RWPE1 (cell line): ENCODE measurements at regions not wholly inside any gene's neighbourhood (a gene's known extent, or its start where the extent isn't known, plus 50 kb on each side); places are given as distances from the start of the nearest gene placed in this dataset.
"Not testable (repeated sequence)": the region's sequence is repeated elsewhere in the genome, so short reads cannot be mapped to it uniquely, and the experiment has no call there.

Source experiments
- CTCF ChIA-PET: fragments of 350-600 bp; sonication (Branson Sonifier 250); formaldehyde crosslinking; extraction: SDS; loops from one replicate; lab custom pipeline; 2021; lab: Yijun Ruan, JAX
- POLR2A ChIA-PET: fragments of 400-600 bp; formaldehyde crosslinking; extraction: SDS; loops from one replicate; lab custom pipeline; 2020; ENCODE audit warnings: antibody characterized with exemption; ENCODE audit not compliant: low non-redundant PET; lab: Yijun Ruan, JAX
- DNase-seq: peaks from one replicate; pipeline ENCODE4 v3.0.0; 2012; ENCODE audit warnings: low spot score
- H3K27ac ChIP-seq: fragments of 450-650 bp; 2 replicates; pipeline ENCODE4 v1.5.1; 2017
- CTCF ChIP-seq: fragments of 450-650 bp; conservative IDR thresholded peaks from 2 replicates; pipeline ENCODE4 v1.5.1; 2017; ENCODE audit warnings: low read depth, mild to moderate bottlenecking

DNA sequence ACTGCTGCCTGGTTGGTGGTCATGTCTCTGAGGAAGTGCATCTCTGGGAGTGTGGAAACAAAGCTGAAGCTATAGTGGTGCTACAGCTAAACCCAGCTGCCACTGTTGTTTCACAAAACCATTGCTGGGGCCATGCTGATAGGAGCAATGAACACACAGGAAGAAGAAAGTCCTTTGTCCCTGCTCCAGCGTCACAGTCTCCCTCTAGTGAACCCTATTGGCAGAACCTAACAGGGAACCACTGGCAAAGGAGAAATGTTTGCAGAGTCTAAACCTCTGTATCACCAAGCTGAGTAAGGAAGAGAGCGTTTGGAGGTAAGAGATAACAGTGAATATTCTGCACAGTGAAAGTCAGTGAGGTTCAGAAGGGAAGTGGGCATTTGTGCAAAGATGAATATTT, 244.0 kb downstream of the YTHDC2 start:
- ChIA-PET POLR2A (no interaction called here), CTCF (interaction anchor here (0.7 kb wide), 1 partner anchor 47 kb away, joined by 3 read pairs; no protein-coding TSS in a partner anchor)
- H3K27ac ChIP-seq, result no peak overlapping the region
- no peak for DNase-seq
- no peak for TF ChIP-seq CTCF

GRCh38 chr5:113759505-113759904, 246.0 kb downstream of the YTHDC2 start:
- DNase-seq, result no peak
- ChIA-PET POLR2A (no interaction called here), CTCF (no interaction called here)
- no peak for TF ChIP-seq CTCF
- no peak overlapping the region for H3K27ac ChIP-seq

GRCh38 chr5:113760486-113760885, 247.0 kb downstream of the YTHDC2 start:
- TF ChIP-seq CTCF, result no peak
- ChIA-PET CTCF (interaction anchor here (0.7 kb wide), 1 partner anchor 477 kb away, joined by 3 read pairs; no protein-coding TSS in a partner anchor), POLR2A (no interaction called here)
- no peak overlapping the region for H3K27ac ChIP-seq
- peak; percentile 20 for DNase-seq

GRCh38 chr5:113761594-113761993, 248.1 kb downstream of the YTHDC2 start:
- CTCF ChIA-PET, result interaction anchor here (0.6 kb wide), 1 partner anchor 21 kb away, joined by 4 read pairs; no protein-coding TSS in a partner anchor
- no peak for DNase-seq
- TF ChIP-seq CTCF, result no peak
- POLR2A ChIA-PET, result no interaction called here
- H3K27ac ChIP-seq, result no peak overlapping the region

GRCh38 chr5:113764382-113764781, 250.9 kb downstream of the YTHDC2 start:
- TF ChIP-seq CTCF, result no peak
- DNase-seq, result no peak
- no peak overlapping the region for H3K27ac ChIP-seq
- POLR2A ChIA-PET, result no interaction called here
- CTCF ChIA-PET, result no interaction called here

DNA sequence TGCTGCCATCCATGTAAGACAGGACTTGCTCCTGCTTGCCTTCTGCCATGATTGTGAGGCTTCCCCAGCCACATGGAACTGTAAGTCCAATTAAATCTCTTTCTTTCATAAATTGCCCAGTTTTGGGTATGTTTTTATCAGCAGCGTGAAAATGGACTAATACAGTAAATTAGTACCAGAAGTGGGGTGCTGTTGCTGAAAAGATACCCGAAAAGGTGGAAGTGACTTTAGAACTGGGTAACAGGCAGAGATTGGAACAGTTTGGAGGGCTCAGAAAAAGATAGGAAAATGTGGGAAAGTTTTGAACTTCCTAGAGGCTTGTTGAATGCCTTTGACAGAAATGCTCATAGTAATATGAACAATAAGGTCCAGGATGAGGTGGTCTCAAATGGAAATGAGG, 253.3 kb downstream of the YTHDC2 start:
- H3K27ac ChIP-seq, DNase-seq, CTCF ChIA-PET, POLR2A ChIA-PET: not testable (repeated sequence)

GRCh38 chr5:113770648-113771047, 257.2 kb downstream of the YTHDC2 start:
- TF ChIP-seq CTCF, result no peak
- DNase-seq, result no peak
- H3K27ac ChIP-seq, result no peak overlapping the region
- CTCF ChIA-PET, result no interaction called here
- POLR2A ChIA-PET, result no interaction called here
